IMR-90 (cell line): ENCODE measurements at regions not wholly inside any gene's neighbourhood (a gene's known extent, or its start where the extent isn't known, plus 50 kb on each side); places are given as distances from the start of the nearest gene placed in this dataset.

Experiments used
- ATAC-seq: fragments of 200-7000 bp; cut with Tn5 transposase; 2 replicates; pipeline ENCODE4 v1.9.1; 2020; ENCODE audit warnings: low read depth, mild to moderate bottlenecking, moderate library complexity
- BruUV-seq: library from RNA; stranded (reverse); fragments of 400-500 nt; replicated peaks from 2 replicates; lab custom pipeline; 2021; lab: Mats Ljungman, UMichigan
- CTCF ChIA-PET: fragments of 300-600 bp; formaldehyde crosslinking; extraction: SDS; loops from one replicate; lab custom pipeline; 2021; ENCODE audit warnings: antibody characterized with exemption; lab: Yijun Ruan, JAX
- POLR2A ChIA-PET: fragments of 300-600 bp; sonication (Branson Sonifier 250); formaldehyde crosslinking; loops from one replicate; lab custom pipeline; 2022; ENCODE audit warnings: antibody characterized with exemption; ENCODE audit not compliant: unreplicated experiment; lab: Charles Lee
- DNase-seq: peaks from one replicate; pipeline ENCODE4 v3.0.0; 2013
- H2AFZ ChIP-seq: replicated peaks from 2 replicates; pipeline ENCODE3; 2013; ENCODE audit warnings: low read length, mild to moderate bottlenecking; ENCODE audit not compliant: poor library complexity
- H2AK5ac ChIP-seq: 2 replicates; pipeline ENCODE4 v1.6.1; 2013; ENCODE audit warnings: low read depth, low read length, inconsistent platforms
- H2AK9ac ChIP-seq: replicated peaks from 2 replicates; pipeline ENCODE3; 2013; ENCODE audit warnings: mild to moderate bottlenecking, low read depth, low read length, moderate library complexity; ENCODE audit not compliant: poor library complexity
- H2BK120ac ChIP-seq: 2 replicates; pipeline ENCODE4 v1.6.1; 2013; ENCODE audit warnings: low read depth, low read length, inconsistent platforms
- H2BK15ac ChIP-seq: 3 replicates; pipeline ENCODE4 v1.6.1; 2013; ENCODE audit warnings: low read depth, low read length, inconsistent platforms
- H2BK20ac ChIP-seq: 2 replicates; pipeline ENCODE4 v1.6.1; 2013; ENCODE audit warnings: low read depth, mild to moderate bottlenecking, inconsistent platforms, low read length, moderate library complexity
- H2BK5ac ChIP-seq: 2 replicates; pipeline ENCODE4 v1.6.1; 2013; ENCODE audit warnings: mild to moderate bottlenecking, low read depth, low read length, inconsistent platforms; ENCODE audit not compliant: poor library complexity, severe bottlenecking
- H3K14ac ChIP-seq: replicated peaks from 2 replicates; pipeline ENCODE4 v1.6.1; 2013; ENCODE audit warnings: low read depth, low read length, inconsistent platforms
- H3K18ac ChIP-seq: 2 replicates; pipeline ENCODE4 v1.6.1; 2013; ENCODE audit warnings: low read depth, low read length, control low read depth
- H3K23ac ChIP-seq: 2 replicates; pipeline ENCODE4 v1.6.1; 2013; ENCODE audit warnings: low read depth, low read length, inconsistent platforms
- H3K27ac ChIP-seq: 2 replicates; pipeline ENCODE4 v1.5.1; 2013; ENCODE audit warnings: mild to moderate bottlenecking, control low read depth, low read length; ENCODE audit not compliant: insufficient read depth
- H3K27me3 ChIP-seq: 2 replicates; pipeline ENCODE4 v1.6.1; 2013; ENCODE audit warnings: low read length; ENCODE audit not compliant: control insufficient read depth, insufficient read depth
- H3K36me3 ChIP-seq: 2 replicates; pipeline ENCODE4 v1.6.1; 2013; ENCODE audit warnings: low read length, mixed read lengths; ENCODE audit not compliant: control insufficient read depth, insufficient read depth
- H3K4ac ChIP-seq: 2 replicates; pipeline ENCODE4 v1.6.1; 2013; ENCODE audit warnings: low read depth, low read length, inconsistent platforms
- H3K4me1 ChIP-seq: 2 replicates; pipeline ENCODE4 v1.6.1; 2013; ENCODE audit warnings: low read length, mixed read lengths; ENCODE audit not compliant: control insufficient read depth, insufficient read depth
- H3K4me2 ChIP-seq: 2 replicates; pipeline ENCODE4 v1.6.1; 2013; ENCODE audit warnings: low read depth, mild to moderate bottlenecking, control low read depth, low read length, moderate library complexity
- H3K4me3 ChIP-seq: 2 replicates; pipeline ENCODE4 v1.5.1; 2013; ENCODE audit warnings: low read depth, mild to moderate bottlenecking, control low read depth, low read length, moderate library complexity; ENCODE audit not compliant: insufficient read depth
- H3K56ac ChIP-seq: 2 replicates; pipeline ENCODE4 v1.6.1; 2013; ENCODE audit warnings: low read length, inconsistent platforms; ENCODE audit not compliant: insufficient read depth; ENCODE audit errors: extremely low read depth
- H3K79me1 ChIP-seq, 2 experiments: 2 replicates each; pipeline ENCODE4 v1.6.1; 2013; ENCODE audit warnings: low read length in 2 of 2, inconsistent platforms in 1 of 2, low read depth in 1 of 2
- H3K9ac ChIP-seq: 2 replicates; pipeline ENCODE4 v1.6.1; 2013; ENCODE audit warnings: low read depth, low read length, control low read depth
- H3K9me1 ChIP-seq: 2 replicates; pipeline ENCODE4 v1.6.1; 2013; ENCODE audit warnings: low read length, inconsistent platforms; ENCODE audit not compliant: insufficient read depth
- H3K9me3 ChIP-seq: 2 replicates; pipeline ENCODE4 v1.6.1; 2013; ENCODE audit warnings: low read length; ENCODE audit not compliant: control insufficient read depth, insufficient read depth
- H4K20me1 ChIP-seq: 2 replicates; pipeline ENCODE4 v1.6.1; 2013; ENCODE audit warnings: low read length, inconsistent platforms; ENCODE audit not compliant: insufficient read depth
- H4K5ac ChIP-seq: 2 replicates; pipeline ENCODE4 v1.6.1; 2013; ENCODE audit warnings: mild to moderate bottlenecking, low read depth, low read length, control low read depth
- H4K8ac ChIP-seq, 2 experiments: 2 replicates each; pipeline ENCODE4 v1.6.1; 2013; ENCODE audit warnings: low read depth in 2 of 2, low read length in 2 of 2, control low read depth in 1 of 2, inconsistent platforms in 1 of 2
- H4K91ac ChIP-seq: 2 replicates; pipeline ENCODE4 v1.6.1; 2013; ENCODE audit warnings: low read depth, low read length, inconsistent platforms; ENCODE audit not compliant: insufficient read depth
- BHLHE40 ChIP-seq: fragments of 150-350 bp; IDR thresholded peaks from 2 replicates; pipeline ENCODE4 v1.6.1; 2016; ENCODE audit warnings: mild to moderate bottlenecking, low read depth, low read length
- CEBPB ChIP-seq: IDR thresholded peaks from 2 replicates; pipeline ENCODE4 v1.6.1; 2012; ENCODE audit warnings: low read depth, low read length, improper control_type of control experiment
- CTCF ChIP-seq: conservative IDR thresholded peaks from 2 replicates; pipeline ENCODE4 v1.5.1; 2012; ENCODE audit warnings: mild to moderate bottlenecking, low read depth, low read length, improper control_type of control experiment
- FOS ChIP-seq: fragments of 150-350 bp; IDR thresholded peaks from 2 replicates; pipeline ENCODE4 v1.6.1; 2016; ENCODE audit warnings: low read depth, low read length
- MAFK ChIP-seq: IDR thresholded peaks from 2 replicates; pipeline ENCODE4 v1.6.1; 2012; ENCODE audit warnings: low read depth, low read length, improper control_type of control experiment
- MAZ ChIP-seq: IDR thresholded peaks from 2 replicates; pipeline ENCODE4 v1.6.1; 2012; ENCODE audit warnings: low read depth, mild to moderate bottlenecking, low read length, improper control_type of control experiment, moderate library complexity, borderline replicate concordance
- MXI1 ChIP-seq: IDR thresholded peaks from 2 replicates; pipeline ENCODE4 v1.6.1; 2012; ENCODE audit warnings: low read depth, mild to moderate bottlenecking, low read length, moderate library complexity, borderline replicate concordance
- NFE2L2 ChIP-seq: fragments of 150-350 bp; IDR thresholded peaks from 2 replicates; pipeline ENCODE4 v1.6.1; 2016; ENCODE audit warnings: low read depth, mild to moderate bottlenecking, low read length
- POLR2A ChIP-seq: IDR thresholded peaks from 2 replicates; pipeline ENCODE4 v1.6.1; 2012; ENCODE audit warnings: mild to moderate bottlenecking, low read depth, low read length
- RAD21 ChIP-seq: IDR thresholded peaks from 2 replicates; pipeline ENCODE4 v1.6.1; 2012; ENCODE audit warnings: low read length, improper control_type of control experiment
- RCOR1 ChIP-seq: IDR thresholded peaks from 2 replicates; pipeline ENCODE4 v1.6.1; 2012; ENCODE audit warnings: mild to moderate bottlenecking, low read length, improper control_type of control experiment; ENCODE audit not compliant: insufficient replicate concordance
- RFX5 ChIP-seq: IDR thresholded peaks from 2 replicates; pipeline ENCODE4 v1.8.0; 2012; ENCODE audit warnings: low read depth, mild to moderate bottlenecking, low read length, moderate library complexity
- SMC3 ChIP-seq: fragments of 150-350 bp; IDR thresholded peaks from 2 replicates; pipeline ENCODE4 v1.6.1; 2016; ENCODE audit warnings: low read depth, mild to moderate bottlenecking, antibody characterized with exemption, low read length, moderate library complexity
- WGBS, 2 experiments: methylation state at CpG; one replicate each; pipeline versions ENCODE4 v1.1.5 to v1.1.7; 2013; ENCODE audit warnings: missing lambda C conversion rate in 2 of 2; ENCODE audit not compliant: insufficient read length in 1 of 2; ENCODE audit errors: extremely low coverage in 2 of 2; 5-methylcytosine and 5-hydroxymethylcytosine counted together
- dilution Hi-C: fragments of 300-500 bp; cut with HindIII; formaldehyde crosslinking; loops from one replicate; pipeline ENCODE4 v1.14.3; 2018; ENCODE audit warnings: low sequenced_read_pairs; ENCODE audit not compliant: unreplicated experiment
- in situ Hi-C: fragments of 300-500 bp; cut with MboI; formaldehyde crosslinking; loops from 3 replicates; pipeline ENCODE4 v1.14.3; 2019; ENCODE audit warnings: low sequenced_read_pairs, inconsistent platforms, mixed read lengths
- intact Hi-C: fragments of 100-400 bp; cut with micrococcal nuclease; formaldehyde crosslinking; loops from 2 replicates; pipeline ENCODE4 v1.10.0; 2022
- TF ChIP-seq, protein P1 (sequence below): fragments of 150-350 bp; IDR thresholded peaks from 2 replicates; pipeline ENCODE4 v1.6.1; 2016; ENCODE audit warnings: low read depth, mild to moderate bottlenecking, low read length, moderate library complexity, borderline replicate concordance
- TF ChIP-seq, protein P2 (sequence below): fragments of 150-350 bp; IDR thresholded peaks from 2 replicates; pipeline ENCODE4 v1.6.1; 2017; ENCODE audit warnings: mild to moderate bottlenecking, antibody characterized with exemption, low read length, low read depth

- H3K79me1 ChIP-seq: no peaks in the 10 kb centered on the region
- no peak overlapping the region for H2AFZ ChIP-seq
- H2BK15ac ChIP-seq: no peak overlapping the region
- H3K18ac ChIP-seq: no peak overlapping the region
- no peaks in the 10 kb centered on the region for H3K36me3 ChIP-seq
- no peak overlapping the region for H3K23ac ChIP-seq
- intact Hi-C loops (no loop called here), dilution Hi-C loops (no loop called here), in situ Hi-C loops (no loop called here)
- ChIA-PET CTCF (no interaction called here), POLR2A (no interaction called here)
- no peak overlapping the region for H4K5ac ChIP-seq
- no peaks in the 10 kb centered on the region for H3K4me1 ChIP-seq
- no peak overlapping the region for H4K91ac ChIP-seq
- H3K14ac ChIP-seq: no peak overlapping the region
- no peak overlapping the region for H2AK9ac ChIP-seq
- no peak overlapping the region for H3K27ac ChIP-seq
- no peak for ATAC-seq
- no peak overlapping the region for H3K4me2 ChIP-seq
- TF ChIP-seq, protein P1, sequence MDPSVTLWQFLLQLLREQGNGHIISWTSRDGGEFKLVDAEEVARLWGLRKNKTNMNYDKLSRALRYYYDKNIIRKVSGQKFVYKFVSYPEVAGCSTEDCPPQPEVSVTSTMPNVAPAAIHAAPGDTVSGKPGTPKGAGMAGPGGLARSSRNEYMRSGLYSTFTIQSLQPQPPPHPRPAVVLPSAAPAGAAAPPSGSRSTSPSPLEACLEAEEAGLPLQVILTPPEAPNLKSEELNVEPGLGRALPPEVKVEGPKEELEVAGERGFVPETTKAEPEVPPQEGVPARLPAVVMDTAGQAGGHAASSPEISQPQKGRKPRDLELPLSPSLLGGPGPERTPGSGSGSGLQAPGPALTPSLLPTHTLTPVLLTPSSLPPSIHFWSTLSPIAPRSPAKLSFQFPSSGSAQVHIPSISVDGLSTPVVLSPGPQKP: no peak
- TF ChIP-seq FOS (no peak), BHLHE40 (no peak), RFX5 (no peak), MXI1 (no peak), RAD21 (no peak), NFE2L2 (no peak), CTCF (no peak), CEBPB (no peak), MAZ (no peak), POLR2A (no peak), RCOR1 (no peak), MAFK (no peak), SMC3 (no peak)
- TF ChIP-seq, protein P2, sequence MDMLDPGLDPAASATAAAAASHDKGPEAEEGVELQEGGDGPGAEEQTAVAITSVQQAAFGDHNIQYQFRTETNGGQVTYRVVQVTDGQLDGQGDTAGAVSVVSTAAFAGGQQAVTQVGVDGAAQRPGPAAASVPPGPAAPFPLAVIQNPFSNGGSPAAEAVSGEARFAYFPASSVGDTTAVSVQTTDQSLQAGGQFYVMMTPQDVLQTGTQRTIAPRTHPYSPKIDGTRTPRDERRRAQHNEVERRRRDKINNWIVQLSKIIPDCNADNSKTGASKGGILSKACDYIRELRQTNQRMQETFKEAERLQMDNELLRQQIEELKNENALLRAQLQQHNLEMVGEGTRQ: no peak
- no peak overlapping the region for H3K4me3 ChIP-seq
- no peak overlapping the region for H2BK120ac ChIP-seq
- no peak for DNase-seq
- no peak overlapping the region for H3K9ac ChIP-seq
- H3K4ac ChIP-seq: no peak overlapping the region
- H4K8ac ChIP-seq: no peak overlapping the region
- H2BK20ac ChIP-seq: no peak overlapping the region
- no peak overlapping the region for H2AK5ac ChIP-seq
- no peaks in the 10 kb centered on the region for H4K20me1 ChIP-seq
- no TSS peak for BruUV-seq
- no peaks in the 10 kb centered on the region for H3K9me1 ChIP-seq
- no peaks in the 10 kb centered on the region for H3K27me3 ChIP-seq
- no CpG with 5 or more reads among the region's 3 CpGs for WGBS, 2 experiments
- no peak overlapping the region for H3K56ac ChIP-seq
- H2BK5ac ChIP-seq: no peak overlapping the region
- peaks cover 15% of the 10 kb centered on the region for H3K9me3 ChIP-seq
Measured at GRCh38 chr10:121062115-121062514, 211.0 kb downstream of the WDR11 start.
